HG03108 (cell line): ENCODE measurements at regions not wholly inside any gene's neighbourhood (a gene's known extent, or its start where the extent isn't known, plus 50 kb on each side); places are given as distances from the start of the nearest gene placed in this dataset.
"Not testable (repeated sequence)": the region's sequence is repeated elsewhere in the genome, so short reads cannot be mapped to it uniquely, and the experiment has no call there.

Source experiments
- ATAC-seq: cut with Tn5 transposase; IDR thresholded peaks from one replicate; pipeline ENCODE4 v1.9.1; 2021; ENCODE audit warnings: moderate library complexity; ENCODE audit not compliant: unreplicated experiment

DNA sequence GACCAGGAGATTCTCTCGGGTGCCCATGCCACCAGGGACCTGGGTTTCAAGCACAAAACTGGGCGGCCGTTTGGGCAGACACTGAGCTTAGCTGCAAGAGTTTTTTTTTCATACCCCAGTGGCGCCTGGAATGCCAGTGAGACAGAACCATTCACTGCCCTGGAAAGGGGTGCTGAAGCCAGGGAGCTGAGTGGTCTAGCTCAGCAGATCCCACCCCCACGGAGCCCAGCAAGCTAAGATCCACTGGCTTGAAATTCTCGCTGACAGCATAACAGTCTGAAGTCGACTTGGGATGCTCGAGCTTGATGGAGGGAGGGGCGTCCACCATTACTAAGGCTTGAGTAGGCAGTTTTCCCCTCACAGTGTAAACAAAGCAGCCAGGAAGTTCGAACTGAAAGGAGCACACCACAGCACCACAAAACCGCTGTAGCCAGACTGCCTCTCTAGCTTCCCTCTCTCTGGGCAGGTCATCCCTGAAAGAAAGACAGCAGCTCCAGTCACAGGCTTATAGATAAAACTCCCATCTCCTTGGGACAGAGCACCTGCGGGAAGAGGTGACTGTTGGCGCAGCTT, 157.7 kb downstream of the GIPC2 start:
- not testable (repeated sequence) for ATAC-seq

GRCh38 chr1:78210175-78210574, 164.4 kb downstream of the GIPC2 start:
- ATAC-seq: no peak

- no peak for ATAC-seq
These were observed 165.8 kb downstream of the GIPC2 start for GRCh38 chr1:78211483-78212092.

- no peak for ATAC-seq
These were observed 168.6 kb downstream of the GIPC2 start for GRCh38 chr1:78214334-78214733.

DNA sequence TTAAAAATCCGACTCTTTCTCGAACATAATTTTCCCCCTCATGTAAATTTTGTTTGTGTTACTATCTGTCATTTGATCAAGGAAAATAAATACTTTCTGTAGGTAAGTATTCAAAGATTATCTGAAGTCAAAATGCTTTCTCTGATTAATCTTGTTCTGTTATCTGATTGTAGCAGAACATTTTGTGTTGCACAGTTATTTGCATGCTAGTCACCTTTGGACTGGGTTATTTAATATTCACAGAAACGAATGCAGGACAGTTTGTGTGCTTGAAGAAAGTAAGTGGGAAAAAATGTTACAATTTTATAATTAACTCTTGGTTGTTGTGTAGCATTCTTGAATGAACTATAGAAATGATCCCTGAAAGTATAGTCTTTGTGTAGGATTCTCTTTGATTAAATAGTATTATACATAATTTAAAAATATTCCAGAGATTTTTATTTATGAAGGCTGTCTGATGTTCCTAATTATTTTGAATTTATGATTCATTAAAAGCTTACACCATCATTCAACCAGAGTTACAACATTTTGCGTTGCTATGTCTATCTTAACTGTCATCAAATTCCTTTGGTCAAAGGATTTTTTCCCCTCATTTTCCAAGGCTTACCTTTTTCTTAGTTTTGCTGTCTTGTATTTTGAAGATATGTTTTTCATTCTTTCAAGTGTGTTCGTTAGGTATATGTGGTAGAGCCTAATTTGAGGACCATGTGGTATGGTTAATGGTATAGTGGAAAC, 176.6 kb downstream of the GIPC2 start:
- ATAC-seq: no peak

DNA sequence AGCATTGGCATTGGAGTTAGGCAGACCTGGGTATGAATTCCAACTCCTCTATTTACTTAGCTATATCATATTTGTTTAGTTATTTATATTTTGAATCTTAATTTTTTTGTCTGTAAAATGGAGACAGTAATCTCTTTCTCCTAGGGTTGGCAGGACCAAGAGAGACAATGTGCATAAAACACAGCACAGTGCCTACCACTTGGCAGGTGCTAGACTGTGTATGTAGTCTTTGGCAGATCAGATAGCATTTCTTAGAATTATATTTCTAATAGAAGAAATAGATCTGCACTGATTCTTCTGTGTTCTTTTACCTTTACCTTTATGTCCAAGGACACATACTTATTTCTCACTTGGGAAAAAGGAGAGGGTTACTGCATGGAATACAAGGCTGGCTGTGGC, 177.2 kb downstream of the GIPC2 start:
- ATAC-seq: no peak

GRCh38 chr1:78223417-78224215, 177.8 kb downstream of the GIPC2 start:
- no peak for ATAC-seq

DNA sequence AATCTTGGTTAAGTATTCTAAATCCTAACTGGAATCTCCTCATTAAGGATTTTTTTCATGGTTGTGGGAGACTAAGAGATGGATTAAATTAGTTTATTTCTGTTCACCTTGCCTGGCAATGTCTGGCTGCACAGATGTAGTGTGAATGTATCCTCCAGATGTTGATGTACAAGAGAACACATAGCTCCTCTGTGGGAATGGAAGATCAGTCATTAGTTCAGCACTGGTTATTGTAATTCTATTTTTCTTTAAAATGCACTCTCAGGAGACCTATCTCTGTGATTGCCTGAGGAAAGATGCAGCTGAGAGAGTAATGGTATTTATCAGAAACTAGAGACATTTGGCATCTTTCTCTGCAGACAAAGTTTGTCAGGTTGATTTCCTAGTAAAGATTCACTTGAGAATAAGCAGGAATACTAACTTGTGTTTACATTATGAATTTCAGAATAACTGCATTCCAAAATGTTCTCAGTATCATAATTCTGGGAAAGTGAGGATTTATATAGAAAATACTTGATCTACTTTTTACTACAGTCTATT, 178.6 kb downstream of the GIPC2 start:
- ATAC-seq: no peak

DNA sequence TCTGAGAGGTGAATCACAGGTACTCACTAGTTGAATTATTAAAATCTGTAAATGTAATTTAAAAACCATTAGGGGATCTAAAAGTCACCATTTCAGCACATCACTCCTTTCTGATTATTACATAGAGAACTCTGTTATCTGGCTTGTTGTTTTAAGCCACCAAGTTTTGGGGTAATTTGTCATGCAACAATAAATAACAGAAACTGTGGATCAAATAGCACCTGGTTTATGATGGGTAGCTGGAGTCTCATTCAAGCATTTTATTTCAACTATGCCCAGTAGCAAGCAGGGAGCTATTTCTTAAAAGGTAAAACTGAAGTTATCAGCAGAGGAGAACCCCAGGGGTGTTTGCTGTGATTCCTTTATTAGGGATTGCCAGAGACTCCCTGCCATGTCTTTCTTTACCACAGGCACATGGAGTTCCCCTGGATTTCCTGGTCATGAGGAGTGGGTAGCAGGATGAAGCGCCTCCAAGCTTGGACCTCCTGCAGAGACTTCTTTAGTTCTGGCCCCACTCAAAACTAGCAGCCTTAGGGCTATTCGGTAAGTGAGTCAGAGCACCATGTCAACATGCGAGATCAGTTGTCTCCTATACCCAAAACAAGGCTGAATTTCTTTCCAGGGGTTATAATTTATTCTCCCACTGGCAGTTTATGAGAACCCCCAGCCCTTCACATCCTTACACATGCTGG, 179.2 kb downstream of the GIPC2 start:
- ATAC-seq: no peak

DNA sequence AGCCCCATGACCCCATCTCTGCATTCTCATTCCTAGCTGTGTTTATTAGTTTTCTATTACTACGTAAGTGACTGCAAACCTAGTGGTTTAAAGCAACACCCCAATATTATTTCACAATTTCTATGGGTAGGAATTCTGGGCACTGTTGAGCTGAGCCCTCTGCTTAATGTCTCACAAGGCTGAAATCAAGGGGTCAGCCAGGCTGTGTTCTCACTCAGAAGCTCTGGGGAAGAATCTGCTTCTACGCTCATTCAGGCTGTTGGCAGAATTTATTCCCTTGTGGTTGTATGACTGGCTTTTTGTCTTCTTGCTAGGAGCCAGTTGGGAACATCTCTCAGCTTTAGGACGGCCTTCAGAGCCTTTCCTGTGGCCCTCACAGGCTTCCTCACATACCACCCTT, 181.0 kb downstream of the GIPC2 start:
- ATAC-seq: no peak

DNA sequence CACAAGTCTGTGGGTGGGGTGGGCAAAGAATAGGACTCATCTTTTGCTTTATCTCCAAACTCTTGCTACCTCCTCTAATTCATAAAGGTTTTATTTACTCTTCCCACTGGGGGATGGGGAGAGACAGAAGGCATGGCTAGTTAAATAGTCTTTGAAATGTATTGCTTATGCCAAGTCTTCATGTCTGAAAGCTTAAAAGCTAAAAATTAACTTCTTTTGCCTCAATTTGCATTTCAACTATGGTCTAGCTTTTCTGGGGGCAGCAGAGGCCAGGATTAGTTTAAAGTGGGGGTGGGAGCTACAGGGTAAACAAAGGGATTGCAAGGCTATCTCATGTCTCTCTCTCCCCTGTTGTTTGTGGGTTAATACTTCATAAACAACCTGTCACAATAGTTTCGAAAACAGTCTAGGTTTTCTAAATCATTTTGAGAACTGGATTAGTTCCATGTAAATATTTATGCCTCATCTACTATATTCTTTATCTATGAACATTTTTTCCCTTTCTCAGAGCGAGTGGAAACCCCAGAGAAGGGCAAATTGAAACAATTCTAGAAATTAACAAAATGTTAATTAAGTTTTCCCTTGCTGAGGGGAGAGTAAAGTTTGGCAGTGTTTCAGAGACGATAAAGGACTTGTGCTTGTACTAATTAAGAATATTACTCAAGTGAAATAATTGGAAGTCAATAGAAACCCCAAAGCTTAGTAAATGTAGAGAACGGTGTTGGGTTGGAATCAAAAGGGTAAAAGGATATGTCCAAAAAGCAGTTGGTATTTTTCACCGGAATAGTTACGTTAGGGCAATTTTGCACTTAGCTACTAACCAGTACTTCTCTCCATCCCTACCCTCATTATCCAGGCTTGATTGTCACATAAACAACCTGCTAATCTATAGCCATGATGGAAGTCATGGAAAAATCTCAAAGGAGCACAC, 182.2 kb downstream of the GIPC2 start:
- ATAC-seq: no peak

DNA sequence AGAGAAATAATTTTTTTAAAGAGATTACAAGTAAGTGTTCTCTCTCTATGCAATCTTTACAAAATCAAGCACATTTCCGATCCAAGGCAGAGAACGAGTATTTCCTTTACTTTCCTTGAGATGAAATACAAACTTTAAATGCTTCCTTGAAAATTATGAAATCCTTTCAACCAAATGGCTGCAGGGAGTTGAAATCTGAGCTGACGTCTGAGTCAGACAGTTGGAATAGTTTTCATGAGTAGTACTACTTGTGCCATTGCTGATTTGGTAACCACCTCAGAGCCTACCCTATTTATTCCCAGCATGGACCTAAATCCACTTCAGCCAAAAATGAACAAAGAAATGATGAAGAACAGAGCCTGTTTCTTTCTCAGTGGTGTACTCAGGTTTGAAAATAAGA, 183.6 kb downstream of the GIPC2 start:
- no peak for ATAC-seq

DNA sequence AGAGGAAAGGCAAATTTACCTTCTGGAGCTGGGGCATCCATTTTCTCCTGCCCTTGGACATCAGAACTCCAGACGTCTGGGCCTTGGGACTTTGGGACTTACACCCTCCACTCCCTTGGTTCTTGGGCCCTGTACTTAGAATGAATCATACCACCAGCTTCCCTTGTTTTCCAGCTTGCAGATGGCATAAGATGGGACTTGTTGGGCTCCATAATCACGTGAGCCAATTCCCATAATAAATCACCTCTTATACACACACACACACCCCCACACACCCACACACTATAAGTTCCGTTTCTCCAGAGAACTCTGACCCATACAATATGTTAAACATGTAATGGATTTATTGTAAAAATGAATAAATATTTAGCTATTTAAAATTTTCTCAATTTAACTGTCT, 185.7 kb downstream of the GIPC2 start:
- no peak for ATAC-seq

GRCh38 chr1:78231894-78232293, 186.1 kb downstream of the GIPC2 start:
- no peak for ATAC-seq

DNA sequence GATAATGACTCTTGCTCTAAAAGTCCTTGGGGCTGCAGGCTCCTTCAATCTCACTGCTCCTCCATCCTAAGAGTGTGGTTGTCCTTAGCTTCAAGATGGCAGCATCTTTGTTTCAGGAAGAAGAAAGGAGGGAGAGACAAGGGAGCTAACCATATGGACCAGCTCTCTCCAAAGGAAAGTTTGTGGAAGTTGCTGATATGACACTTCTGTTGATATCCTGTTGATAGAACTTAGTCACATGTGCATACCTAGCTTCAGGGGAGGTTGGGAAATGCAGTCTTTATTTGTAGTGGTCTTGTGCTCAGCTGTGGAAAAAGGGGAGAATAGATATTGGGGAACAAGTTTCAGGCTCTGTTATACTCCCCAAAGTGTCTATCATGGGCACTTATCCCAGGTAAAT, 186.9 kb downstream of the GIPC2 start:
- no peak for ATAC-seq

DNA sequence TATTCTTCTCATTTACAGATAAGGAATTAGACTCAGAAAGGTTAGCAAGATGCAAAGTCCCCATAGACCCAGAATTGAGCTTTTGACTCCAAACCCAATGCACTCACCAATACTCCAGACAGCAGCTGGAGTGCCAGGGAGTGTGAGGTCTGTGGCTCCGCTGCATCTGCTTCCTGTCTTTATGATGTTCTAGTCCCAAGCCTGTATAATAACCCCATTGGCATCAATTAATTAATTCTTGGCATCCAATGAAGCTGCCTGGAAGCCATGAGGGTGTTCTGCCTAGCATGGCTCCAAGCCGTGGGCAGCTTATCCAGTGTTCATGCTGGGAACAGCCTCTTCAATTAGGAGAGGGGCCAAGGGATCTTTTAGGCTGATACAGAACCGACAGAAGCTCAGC, 188.7 kb downstream of the GIPC2 start:
- ATAC-seq: no peak

DNA sequence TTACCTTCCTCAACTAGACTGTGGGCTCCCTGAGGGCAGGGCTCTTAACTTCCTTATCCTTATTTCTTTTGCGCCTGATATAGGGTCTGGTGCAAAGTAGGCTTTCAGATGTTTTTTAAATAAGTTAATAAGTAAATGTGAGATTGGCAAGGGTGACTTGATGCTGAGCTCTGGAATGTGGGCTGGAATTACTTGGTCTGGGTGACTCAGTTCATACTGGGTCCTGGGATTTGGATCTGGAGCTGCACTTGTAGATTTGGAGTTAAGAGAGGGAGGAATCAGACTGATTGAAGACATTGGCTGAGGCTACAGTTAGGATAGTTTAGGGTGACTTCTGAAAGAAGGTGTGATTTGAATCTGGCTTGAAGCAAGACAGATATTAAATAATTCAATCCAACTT, 190.9 kb downstream of the GIPC2 start:
- ATAC-seq: no peak

GRCh38 chr1:78237364-78237916, 191.7 kb downstream of the GIPC2 start:
- ATAC-seq: no peak

DNA sequence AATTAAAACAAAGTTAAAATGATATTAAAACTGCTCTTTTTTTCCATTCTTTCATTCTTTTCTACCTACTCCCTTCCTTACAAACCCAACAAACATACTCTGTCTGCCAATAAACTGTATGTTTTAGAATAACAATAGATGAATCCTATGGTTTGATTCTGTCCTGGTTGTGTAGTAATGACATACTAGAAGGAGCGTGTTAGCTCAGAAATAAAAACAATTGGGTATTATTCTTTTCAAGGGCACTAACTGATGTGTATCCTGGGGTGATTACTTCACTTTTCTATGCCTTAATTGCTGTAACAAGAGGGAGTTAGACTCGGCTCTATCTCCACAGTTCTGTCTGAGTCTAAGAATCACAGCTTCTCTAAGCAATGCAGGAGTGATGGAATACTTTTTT, 194.4 kb downstream of the GIPC2 start:
- ATAC-seq: no peak
